H1 (cell line): ENCODE measurements at regions not wholly inside any gene's neighbourhood (a gene's known extent, or its start where the extent isn't known, plus 50 kb on each side); places are given as distances from the start of the nearest gene placed in this dataset.

ENCODE experiments used
- NANOG ChIP-seq: IDR thresholded peaks from 2 replicates; pipeline ENCODE4 v1.6.1; 2011; ENCODE audit warnings: low read length, low read depth, mild to moderate bottlenecking, inconsistent platforms; ENCODE audit not compliant: insufficient read depth, poor library complexity, severe bottlenecking
- POU5F1 ChIP-seq: IDR thresholded peaks from 2 replicates; pipeline ENCODE4 v1.6.1; 2011; ENCODE audit warnings: low read depth, mild to moderate bottlenecking, low read length, moderate library complexity
- TF ChIP-seq, protein P1 (sequence below): fragments of 300-600 bp; sonication (generic); IDR thresholded peaks from 2 replicates; pipeline ENCODE4 v1.7.1; 2012; ENCODE audit warnings: low read length, moderate library complexity, mild to moderate bottlenecking, inconsistent platforms; ENCODE audit not compliant: insufficient replicate concordance

DNA sequence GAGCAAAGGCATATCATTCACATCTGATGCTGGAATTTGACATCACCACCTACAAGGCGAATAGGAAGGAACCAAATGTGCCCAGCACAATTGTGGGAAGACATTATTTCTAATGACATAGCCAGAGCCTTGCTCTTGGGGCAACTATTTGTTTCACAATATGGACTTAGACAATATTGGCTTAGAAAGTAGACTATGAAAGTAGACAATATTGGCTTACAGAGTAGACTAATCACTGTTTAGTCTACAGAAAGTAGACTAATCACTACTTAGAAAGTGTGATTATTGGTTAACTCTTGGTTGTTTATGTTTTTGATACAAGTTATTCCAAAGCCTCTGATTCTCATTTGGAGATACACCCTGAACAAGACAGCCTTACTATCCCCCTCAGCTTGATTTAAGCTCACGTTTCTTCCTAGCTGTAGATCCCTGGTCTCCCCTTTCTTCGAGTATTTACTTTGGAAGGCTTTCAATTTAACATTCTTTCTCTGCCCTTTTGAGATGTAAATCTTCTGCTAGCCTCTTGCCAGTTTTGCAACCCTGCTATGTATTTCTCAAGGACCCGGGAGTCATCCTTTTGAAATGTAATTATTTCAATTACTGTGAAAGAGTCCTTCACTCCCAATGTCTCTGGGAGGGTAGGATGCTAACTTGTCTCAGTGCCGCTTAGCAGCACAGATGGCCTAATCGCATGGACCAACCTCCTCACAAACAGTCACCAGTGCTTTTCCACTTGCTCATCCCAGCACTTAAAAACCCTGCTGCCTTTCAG lies 843.2 kb downstream of the GALC start (continued):
- TF ChIP-seq, protein P1, sequence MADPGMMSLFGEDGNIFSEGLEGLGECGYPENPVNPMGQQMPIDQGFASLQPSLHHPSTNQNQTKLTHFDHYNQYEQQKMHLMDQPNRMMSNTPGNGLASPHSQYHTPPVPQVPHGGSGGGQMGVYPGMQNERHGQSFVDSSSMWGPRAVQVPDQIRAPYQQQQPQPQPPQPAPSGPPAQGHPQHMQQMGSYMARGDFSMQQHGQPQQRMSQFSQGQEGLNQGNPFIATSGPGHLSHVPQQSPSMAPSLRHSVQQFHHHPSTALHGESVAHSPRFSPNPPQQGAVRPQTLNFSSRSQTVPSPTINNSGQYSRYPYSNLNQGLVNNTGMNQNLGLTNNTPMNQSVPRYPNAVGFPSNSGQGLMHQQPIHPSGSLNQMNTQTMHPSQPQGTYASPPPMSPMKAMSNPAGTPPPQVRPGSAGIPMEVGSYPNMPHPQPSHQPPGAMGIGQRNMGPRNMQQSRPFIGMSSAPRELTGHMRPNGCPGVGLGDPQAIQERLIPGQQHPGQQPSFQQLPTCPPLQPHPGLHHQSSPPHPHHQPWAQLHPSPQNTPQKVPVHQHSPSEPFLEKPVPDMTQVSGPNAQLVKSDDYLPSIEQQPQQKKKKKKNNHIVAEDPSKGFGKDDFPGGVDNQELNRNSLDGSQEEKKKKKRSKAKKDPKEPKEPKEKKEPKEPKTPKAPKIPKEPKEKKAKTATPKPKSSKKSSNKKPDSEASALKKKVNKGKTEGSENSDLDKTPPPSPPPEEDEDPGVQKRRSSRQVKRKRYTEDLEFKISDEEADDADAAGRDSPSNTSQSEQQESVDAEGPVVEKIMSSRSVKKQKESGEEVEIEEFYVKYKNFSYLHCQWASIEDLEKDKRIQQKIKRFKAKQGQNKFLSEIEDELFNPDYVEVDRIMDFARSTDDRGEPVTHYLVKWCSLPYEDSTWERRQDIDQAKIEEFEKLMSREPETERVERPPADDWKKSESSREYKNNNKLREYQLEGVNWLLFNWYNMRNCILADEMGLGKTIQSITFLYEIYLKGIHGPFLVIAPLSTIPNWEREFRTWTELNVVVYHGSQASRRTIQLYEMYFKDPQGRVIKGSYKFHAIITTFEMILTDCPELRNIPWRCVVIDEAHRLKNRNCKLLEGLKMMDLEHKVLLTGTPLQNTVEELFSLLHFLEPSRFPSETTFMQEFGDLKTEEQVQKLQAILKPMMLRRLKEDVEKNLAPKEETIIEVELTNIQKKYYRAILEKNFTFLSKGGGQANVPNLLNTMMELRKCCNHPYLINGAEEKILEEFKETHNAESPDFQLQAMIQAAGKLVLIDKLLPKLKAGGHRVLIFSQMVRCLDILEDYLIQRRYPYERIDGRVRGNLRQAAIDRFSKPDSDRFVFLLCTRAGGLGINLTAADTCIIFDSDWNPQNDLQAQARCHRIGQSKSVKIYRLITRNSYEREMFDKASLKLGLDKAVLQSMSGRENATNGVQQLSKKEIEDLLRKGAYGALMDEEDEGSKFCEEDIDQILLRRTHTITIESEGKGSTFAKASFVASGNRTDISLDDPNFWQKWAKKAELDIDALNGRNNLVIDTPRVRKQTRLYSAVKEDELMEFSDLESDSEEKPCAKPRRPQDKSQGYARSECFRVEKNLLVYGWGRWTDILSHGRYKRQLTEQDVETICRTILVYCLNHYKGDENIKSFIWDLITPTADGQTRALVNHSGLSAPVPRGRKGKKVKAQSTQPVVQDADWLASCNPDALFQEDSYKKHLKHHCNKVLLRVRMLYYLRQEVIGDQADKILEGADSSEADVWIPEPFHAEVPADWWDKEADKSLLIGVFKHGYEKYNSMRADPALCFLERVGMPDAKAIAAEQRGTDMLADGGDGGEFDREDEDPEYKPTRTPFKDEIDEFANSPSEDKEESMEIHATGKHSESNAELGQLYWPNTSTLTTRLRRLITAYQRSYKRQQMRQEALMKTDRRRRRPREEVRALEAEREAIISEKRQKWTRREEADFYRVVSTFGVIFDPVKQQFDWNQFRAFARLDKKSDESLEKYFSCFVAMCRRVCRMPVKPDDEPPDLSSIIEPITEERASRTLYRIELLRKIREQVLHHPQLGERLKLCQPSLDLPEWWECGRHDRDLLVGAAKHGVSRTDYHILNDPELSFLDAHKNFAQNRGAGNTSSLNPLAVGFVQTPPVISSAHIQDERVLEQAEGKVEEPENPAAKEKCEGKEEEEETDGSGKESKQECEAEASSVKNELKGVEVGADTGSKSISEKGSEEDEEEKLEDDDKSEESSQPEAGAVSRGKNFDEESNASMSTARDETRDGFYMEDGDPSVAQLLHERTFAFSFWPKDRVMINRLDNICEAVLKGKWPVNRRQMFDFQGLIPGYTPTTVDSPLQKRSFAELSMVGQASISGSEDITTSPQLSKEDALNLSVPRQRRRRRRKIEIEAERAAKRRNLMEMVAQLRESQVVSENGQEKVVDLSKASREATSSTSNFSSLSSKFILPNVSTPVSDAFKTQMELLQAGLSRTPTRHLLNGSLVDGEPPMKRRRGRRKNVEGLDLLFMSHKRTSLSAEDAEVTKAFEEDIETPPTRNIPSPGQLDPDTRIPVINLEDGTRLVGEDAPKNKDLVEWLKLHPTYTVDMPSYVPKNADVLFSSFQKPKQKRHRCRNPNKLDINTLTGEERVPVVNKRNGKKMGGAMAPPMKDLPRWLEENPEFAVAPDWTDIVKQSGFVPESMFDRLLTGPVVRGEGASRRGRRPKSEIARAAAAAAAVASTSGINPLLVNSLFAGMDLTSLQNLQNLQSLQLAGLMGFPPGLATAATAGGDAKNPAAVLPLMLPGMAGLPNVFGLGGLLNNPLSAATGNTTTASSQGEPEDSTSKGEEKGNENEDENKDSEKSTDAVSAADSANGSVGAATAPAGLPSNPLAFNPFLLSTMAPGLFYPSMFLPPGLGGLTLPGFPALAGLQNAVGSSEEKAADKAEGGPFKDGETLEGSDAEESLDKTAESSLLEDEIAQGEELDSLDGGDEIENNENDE: peak; percentile 88
- TF ChIP-seq POU5F1 (peak; percentile 93), NANOG (peak; percentile 74)
- TF ChIP-seq, all 59 proteins: peak for 19
